ENCODE measurements at regions not wholly inside any gene's neighbourhood (a gene's known extent, or its start where the extent isn't known, plus 50 kb on each side); places are given as distances from the start of the nearest gene placed in this dataset.

- Histone ChIP-seq H4K20me1 (ENCODE audit: insufficient read depth) (no peaks in the 10 kb centered on the region), H3F3A (ENCODE audit: insufficient read depth, low read length, poor library complexity, severe bottlenecking) (no peaks in the 10 kb centered on the region), H3K9me3 (ENCODE audit: low read length) (no peaks in the 10 kb centered on the region), H3K4me3 (ENCODE audit: low read length) (no peak overlapping the region), H3K9ac (ENCODE audit: low read length) (no peak overlapping the region), H3K4me2 (ENCODE audit: low read length) (no peak overlapping the region), H3K79me2 (replicated peaks; ENCODE audit: insufficient read depth, low read length) (no peaks in the 10 kb centered on the region), H3K36me3 (ENCODE audit: insufficient read depth, low read length) (no peaks in the 10 kb centered on the region), H3K27me3 (ENCODE audit: insufficient read depth, low read depth, low read length) (no peaks in the 10 kb centered on the region), H3K9me2 (ENCODE audit: insufficient read depth, low read length) (no peaks in the 10 kb centered on the region), H3K27ac (ENCODE audit: low read length) (no peak overlapping the region), H2AFZ (ENCODE audit: low read depth, low read length) (no peak overlapping the region)
- TF ChIP-seq POLR2AphosphoS5 (IDR thresholded peaks at IDR 0.05): no peak
- TF ChIP-seq EP300 (conservative IDR thresholded peaks at IDR 0.05; ENCODE audit: poor library complexity, severe bottlenecking): no peak
Observed at GRCh38 chr5:168039566-168040248, 251.7 kb upstream of the WWC1 start.

- H3K79me2 ChIP-seq (replicated peaks; ENCODE audit: insufficient read depth, low read length): no peaks in the 10 kb centered on the region
- H2AFZ ChIP-seq (ENCODE audit: low read depth, low read length): no peak overlapping the region
- no peaks in the 10 kb centered on the region for H3K36me3 ChIP-seq (ENCODE audit: insufficient read depth, low read length)
- no peaks in the 10 kb centered on the region for H3F3A ChIP-seq (ENCODE audit: insufficient read depth, low read length, poor library complexity, severe bottlenecking)
- no peaks in the 10 kb centered on the region for H4K20me1 ChIP-seq (ENCODE audit: insufficient read depth)
- H3K27me3 ChIP-seq (ENCODE audit: insufficient read depth, low read depth, low read length): no peaks in the 10 kb centered on the region
- no peak overlapping the region for H3K9ac ChIP-seq (ENCODE audit: low read length)
- no peak overlapping the region for H3K4me2 ChIP-seq (ENCODE audit: low read length)
- TF ChIP-seq TAF1 (IDR thresholded peaks at IDR 0.05; ENCODE audit: low read depth): no peak
- TF ChIP-seq CTCF (IDR thresholded peaks at IDR 0.05; ENCODE audit: poor library complexity, severe bottlenecking): peak; percentile 16
- H3K27ac ChIP-seq (ENCODE audit: low read length): no peak overlapping the region
- H3K4me3 ChIP-seq (ENCODE audit: low read length): no peak overlapping the region
- H3K9me2 ChIP-seq (ENCODE audit: insufficient read depth, low read length): no peaks in the 10 kb centered on the region
- H3K9me3 ChIP-seq (ENCODE audit: low read length): no peaks in the 10 kb centered on the region
Observed at GRCh38 chr5:168041583-168041982, 249.9 kb upstream of the WWC1 start.

- TF ChIP-seq EZH2 (IDR thresholded peaks at IDR 0.05; ENCODE audit: borderline replicate concordance, insufficient read depth, low read length, poor library complexity, severe bottlenecking) (no peak), EP300 (conservative IDR thresholded peaks at IDR 0.05; ENCODE audit: poor library complexity, severe bottlenecking) (peak; percentile 70), TAF1 (IDR thresholded peaks at IDR 0.05; ENCODE audit: low read depth) (no peak), POLR2AphosphoS5 (IDR thresholded peaks at IDR 0.05) (peak; percentile 11), MXI1 (conservative IDR thresholded peaks at IDR 0.05; ENCODE audit: poor library complexity, severe bottlenecking) (no peak), REST (IDR thresholded peaks at IDR 0.05; ENCODE audit: borderline replicate concordance) (no peak), RAD21 (conservative IDR thresholded peaks at IDR 0.05) (no peak), SMC3 (conservative IDR thresholded peaks at IDR 0.05; ENCODE audit: poor library complexity) (no peak), CTCF (IDR thresholded peaks at IDR 0.05; ENCODE audit: poor library complexity, severe bottlenecking) (no peak)
- no peaks in the 10 kb centered on the region for H3K9me3 ChIP-seq (ENCODE audit: low read length)
Observed at GRCh38 chr5:168042284-168043068, 249.0 kb upstream of the WWC1 start.

More at GRCh38 chr5:168042284-168043068, 249.0 kb upstream of the WWC1 start:
- Histone ChIP-seq H2AFZ (ENCODE audit: low read depth, low read length) (no peak overlapping the region), H3K9ac (ENCODE audit: low read length) (no peak overlapping the region), H3K79me2 (replicated peaks; ENCODE audit: insufficient read depth, low read length) (no peaks in the 10 kb centered on the region), H3K9me2 (ENCODE audit: insufficient read depth, low read length) (no peaks in the 10 kb centered on the region), H3K36me3 (ENCODE audit: insufficient read depth, low read length) (no peaks in the 10 kb centered on the region), H4K20me1 (ENCODE audit: insufficient read depth) (no peaks in the 10 kb centered on the region), H3K27me3 (ENCODE audit: insufficient read depth, low read depth, low read length) (no peaks in the 10 kb centered on the region), H3K27ac (ENCODE audit: low read length) (no peak overlapping the region), H3K4me3 (ENCODE audit: low read length) (no peak overlapping the region), H3K4me2 (ENCODE audit: low read length) (no peak overlapping the region), H3F3A (ENCODE audit: insufficient read depth, low read length, poor library complexity, severe bottlenecking) (peaks cover under 1% of the 10 kb centered on the region)
